Fibroblast of lung (primary cell): ENCODE measurements at regions not wholly inside any gene's neighbourhood (a gene's known extent, or its start where the extent isn't known, plus 50 kb on each side); places are given as distances from the start of the nearest gene placed in this dataset.

Source experiments
- DNase-seq, 2 donors: peaks; one replicate each; pipeline versions ENCODE4 v3.0.0 to v3.0.0-alpha.2; 2010; ENCODE audit warnings: low read depth in 2 of 2
- H2AFZ ChIP-seq: 2 replicates; pipeline ENCODE4 v1.5.1; 2012; ENCODE audit warnings: low read length, control low read depth, inconsistent platforms
- H3K27ac ChIP-seq: 2 replicates; pipeline ENCODE4 v1.5.1; 2011; ENCODE audit warnings: low read length, control low read depth; ENCODE audit not compliant: insufficient read depth
- H3K27me3 ChIP-seq: 2 replicates; pipeline ENCODE4 v1.5.1; 2011; ENCODE audit warnings: mild to moderate bottlenecking, low read length; ENCODE audit not compliant: control insufficient read depth, insufficient read depth
- H3K36me3 ChIP-seq: 2 replicates; pipeline ENCODE4 v1.5.1; 2011; ENCODE audit warnings: low read length; ENCODE audit not compliant: control insufficient read depth, insufficient read depth
- H3K4me1 ChIP-seq: 2 replicates; pipeline ENCODE4 v1.5.1; 2011; ENCODE audit warnings: low read length; ENCODE audit not compliant: control insufficient read depth, insufficient read depth; ENCODE audit errors: extremely low read depth
- H3K4me2 ChIP-seq: 2 replicates; pipeline ENCODE4 v1.5.1; 2011; ENCODE audit warnings: low read length, control low read depth; ENCODE audit not compliant: insufficient read depth; ENCODE audit errors: extremely low read depth
- H3K4me3 ChIP-seq, 4 experiments: fragments of 200-600 bp in 1 of 4; sonication (generic) in 1 of 4; replicated peaks in 1 of 4; 2 replicates each; pipeline ENCODE4 v1.5.1; 2011 to 2016; ENCODE audit warnings: low read length in 4 of 4, low read depth in 3 of 4, mild to moderate bottlenecking in 3 of 4, control low read depth in 2 of 4, inconsistent platforms in 1 of 4, mixed read lengths in 1 of 4; ENCODE audit not compliant: insufficient read depth in 1 of 4; ENCODE audit errors: control extremely low read depth in 1 of 4
- H3K79me2 ChIP-seq: 2 replicates; pipeline ENCODE4 v1.5.1; 2012; ENCODE audit warnings: mild to moderate bottlenecking, low read length, inconsistent platforms; ENCODE audit not compliant: control insufficient read depth, insufficient read depth
- H3K9ac ChIP-seq: 2 replicates; pipeline ENCODE4 v1.5.1; 2011; ENCODE audit warnings: mild to moderate bottlenecking, low read length, control low read depth; ENCODE audit not compliant: insufficient read depth
- H3K9me3 ChIP-seq: 2 replicates; pipeline ENCODE4 v1.5.1; 2012; ENCODE audit warnings: low read depth, low read length; ENCODE audit not compliant: control insufficient read depth, insufficient read depth
- H4K20me1 ChIP-seq: 2 replicates; pipeline ENCODE4 v1.5.1; 2011; ENCODE audit warnings: low read length; ENCODE audit not compliant: control insufficient read depth, insufficient read depth; ENCODE audit errors: extremely low read depth
- EZH2 ChIP-seq: IDR thresholded peaks from 2 replicates; pipeline ENCODE4 v1.5.1; 2012; ENCODE audit warnings: low read length, control low read depth, mild to moderate bottlenecking; ENCODE audit errors: missing control alignments
- TF ChIP-seq, protein P1 (sequence below), 2 donors: IDR thresholded peaks in 1 of 2; conservative IDR thresholded peaks in 1 of 2; 1 replicate in 1 of 2; 2 replicates in 1 of 2; pipeline ENCODE4 v1.5.1; 2011 to 2012; ENCODE audit warnings: low read length in 2 of 2, control low read depth in 1 of 2, inconsistent platforms in 1 of 2, low read depth in 1 of 2, mild to moderate bottlenecking in 1 of 2

DNA sequence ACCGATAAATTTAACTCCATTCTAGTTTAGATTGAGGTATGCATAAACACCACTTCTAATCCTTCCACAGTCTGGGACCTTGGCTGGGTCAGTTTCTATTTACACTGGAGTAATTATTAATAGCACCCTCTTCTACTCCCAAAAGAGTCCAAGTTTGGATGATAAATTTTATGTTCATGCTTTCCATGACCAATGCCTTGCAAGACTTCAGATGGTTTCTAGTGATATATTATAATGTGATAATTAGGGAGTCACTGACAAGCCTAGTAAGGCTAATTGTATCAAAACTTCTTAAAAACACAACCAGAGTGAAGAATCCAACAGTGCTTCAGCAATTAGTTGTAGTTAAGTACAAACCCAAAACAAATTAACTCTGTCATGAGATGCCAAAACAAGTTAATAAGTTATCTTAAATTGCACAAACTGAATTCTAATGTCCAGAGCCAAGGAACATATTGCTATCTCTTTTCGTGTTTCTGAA is 489.6 kb downstream of the TTLL7 start:
- H3K27ac ChIP-seq = no peak overlapping the region
- no peak overlapping the region for H2AFZ ChIP-seq
- H3K27me3 ChIP-seq = no peaks in the 10 kb centered on the region
- H3K36me3 ChIP-seq = no peaks in the 10 kb centered on the region
- no peak overlapping the region for H3K4me3 ChIP-seq
- peak in 1 of 2 donors; percentile 10 for DNase-seq
- H3K4me1 ChIP-seq = peaks cover 3% of the 10 kb centered on the region
- H4K20me1 ChIP-seq = no peaks in the 10 kb centered on the region
- H3K9ac ChIP-seq = no peak overlapping the region
- no peaks in the 10 kb centered on the region for H3K79me2 ChIP-seq
- TF ChIP-seq, protein P1, sequence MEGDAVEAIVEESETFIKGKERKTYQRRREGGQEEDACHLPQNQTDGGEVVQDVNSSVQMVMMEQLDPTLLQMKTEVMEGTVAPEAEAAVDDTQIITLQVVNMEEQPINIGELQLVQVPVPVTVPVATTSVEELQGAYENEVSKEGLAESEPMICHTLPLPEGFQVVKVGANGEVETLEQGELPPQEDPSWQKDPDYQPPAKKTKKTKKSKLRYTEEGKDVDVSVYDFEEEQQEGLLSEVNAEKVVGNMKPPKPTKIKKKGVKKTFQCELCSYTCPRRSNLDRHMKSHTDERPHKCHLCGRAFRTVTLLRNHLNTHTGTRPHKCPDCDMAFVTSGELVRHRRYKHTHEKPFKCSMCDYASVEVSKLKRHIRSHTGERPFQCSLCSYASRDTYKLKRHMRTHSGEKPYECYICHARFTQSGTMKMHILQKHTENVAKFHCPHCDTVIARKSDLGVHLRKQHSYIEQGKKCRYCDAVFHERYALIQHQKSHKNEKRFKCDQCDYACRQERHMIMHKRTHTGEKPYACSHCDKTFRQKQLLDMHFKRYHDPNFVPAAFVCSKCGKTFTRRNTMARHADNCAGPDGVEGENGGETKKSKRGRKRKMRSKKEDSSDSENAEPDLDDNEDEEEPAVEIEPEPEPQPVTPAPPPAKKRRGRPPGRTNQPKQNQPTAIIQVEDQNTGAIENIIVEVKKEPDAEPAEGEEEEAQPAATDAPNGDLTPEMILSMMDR (conservative IDR thresholded peaks at IDR 0.05 in 1 of 2, IDR thresholded peaks at IDR 0.05 in 1 of 2; ENCODE audit: low read depth in 1 of 2, low read length in 2 of 2) = no peak
- no peak for TF ChIP-seq EZH2
- H3K9me3 ChIP-seq = no peaks in the 10 kb centered on the region
- H3K4me2 ChIP-seq = no peak overlapping the region

DNA sequence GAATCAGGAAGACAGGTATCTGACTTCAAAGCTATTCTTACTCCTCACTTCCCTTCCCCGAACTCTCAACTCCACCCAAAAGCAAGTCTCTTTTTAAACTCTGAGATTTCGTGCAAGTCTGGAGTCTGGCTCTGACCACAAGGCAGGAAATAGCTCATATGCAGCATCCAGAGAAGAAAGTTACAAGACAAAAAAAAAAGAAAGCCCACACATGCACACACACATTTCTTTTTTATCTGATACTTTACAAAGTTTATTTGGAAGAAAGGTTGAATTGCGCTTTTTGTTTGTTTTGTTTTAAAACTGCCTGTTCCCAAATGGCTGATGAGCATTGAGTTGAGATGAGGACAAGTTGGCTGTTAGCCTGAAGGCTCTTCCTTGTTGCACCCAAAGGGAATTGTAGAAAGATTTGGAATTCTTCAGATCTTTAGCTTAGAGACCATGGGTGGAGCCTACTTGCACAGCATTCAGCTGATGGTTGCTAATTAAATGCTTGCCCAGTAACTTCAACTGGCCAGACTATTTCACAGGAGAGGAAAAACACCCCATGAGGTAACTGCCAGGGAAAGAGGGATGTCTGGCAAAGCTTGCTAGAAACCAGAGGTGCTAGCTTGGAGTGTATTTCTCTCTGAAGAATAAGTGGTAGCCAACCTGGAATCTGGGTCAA is 490.3 kb downstream of the TTLL7 start:
- TF ChIP-seq, protein P1 (conservative IDR thresholded peaks at IDR 0.05 in 1 of 2, IDR thresholded peaks at IDR 0.05 in 1 of 2; ENCODE audit: low read depth in 1 of 2, low read length in 2 of 2) = no peak
- no peak for TF ChIP-seq EZH2
- Histone ChIP-seq H3K36me3 (no peaks in the 10 kb centered on the region), H3K4me2 (peak overlapping the region; percentile 65), H3K4me3 (no peak overlapping the region), H3K4me1 (peaks cover 3% of the 10 kb centered on the region), H3K9me3 (no peaks in the 10 kb centered on the region), H3K79me2 (no peaks in the 10 kb centered on the region), H3K27ac (no peak overlapping the region), H2AFZ (no peak overlapping the region), H3K27me3 (no peaks in the 10 kb centered on the region), H4K20me1 (no peaks in the 10 kb centered on the region), H3K9ac (no peak overlapping the region)
- peak; percentile 44 to 91 for DNase-seq

DNA sequence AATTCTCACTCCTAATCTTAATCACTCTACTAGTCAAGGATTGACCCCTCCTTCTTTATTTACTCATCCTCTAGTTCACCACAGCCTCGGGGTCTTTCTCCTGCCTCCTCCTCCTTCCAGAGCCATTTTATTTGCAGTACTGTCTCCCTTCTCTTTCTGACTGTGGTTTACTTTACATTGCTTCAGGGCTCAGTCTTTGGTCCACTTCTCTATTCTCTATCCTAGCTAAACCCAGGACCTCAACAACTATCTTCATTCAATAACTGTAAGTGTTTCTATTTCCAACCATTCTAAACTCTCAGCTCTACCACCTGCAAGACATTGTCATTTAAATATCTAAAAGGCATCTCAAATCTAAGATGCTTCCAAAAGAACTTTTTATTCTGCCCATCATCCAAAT is 493.8 kb downstream of the TTLL7 start:
- no peaks in the 10 kb centered on the region for H3K9me3 ChIP-seq
- H3K9ac ChIP-seq = no peak overlapping the region
- peaks cover 3% of the 10 kb centered on the region for H3K4me1 ChIP-seq
- no peaks in the 10 kb centered on the region for H3K27me3 ChIP-seq
- TF ChIP-seq EZH2 = no peak
- TF ChIP-seq, protein P1 (conservative IDR thresholded peaks at IDR 0.05 in 1 of 2, IDR thresholded peaks at IDR 0.05 in 1 of 2; ENCODE audit: low read depth in 1 of 2, low read length in 2 of 2) = no peak
- no peak overlapping the region for H3K4me2 ChIP-seq
- no peaks in the 10 kb centered on the region for H3K79me2 ChIP-seq
- H2AFZ ChIP-seq = no peak overlapping the region
- no peak for DNase-seq
- H3K36me3 ChIP-seq = no peaks in the 10 kb centered on the region
- H4K20me1 ChIP-seq = no peaks in the 10 kb centered on the region
- no peak overlapping the region for H3K4me3 ChIP-seq
- H3K27ac ChIP-seq = no peak overlapping the region
